Colonic mucosa (tissue), 4 donors: ENCODE measurements at regions not wholly inside any gene's neighbourhood (a gene's known extent, or its start where the extent isn't known, plus 50 kb on each side); places are given as distances from the start of the nearest gene placed in this dataset.

ENCODE experiments used
- DNase-seq: peaks from one replicate; pipeline ENCODE4 v3.0.0-alpha.2; 2020
- H3K27ac ChIP-seq: fragments of 200-600 bp; one replicate; pipeline ENCODE4 v1.8.0; 2021
- H3K27me3 ChIP-seq: fragments of 200-600 bp; one replicate; pipeline ENCODE4 v1.8.0; 2021
- H3K36me3 ChIP-seq: fragments of 200-600 bp; one replicate; pipeline ENCODE4 v1.8.0; 2021
- H3K4me1 ChIP-seq: fragments of 200-600 bp; one replicate; pipeline ENCODE4 v1.8.0; 2021; ENCODE audit warnings: mild to moderate bottlenecking
- H3K4me3 ChIP-seq: fragments of 200-600 bp; one replicate; pipeline ENCODE4 v1.8.0; 2021
- H3K9ac ChIP-seq, 2 donors: one replicate each; pipeline ENCODE4 v1.7.0; 2013; ENCODE audit warnings: control low read depth in 2 of 2, low read depth in 2 of 2, low read length in 2 of 2
- H3K9me3 ChIP-seq: fragments of 200-600 bp; one replicate; pipeline ENCODE4 v1.8.0; 2021
- intact Hi-C: fragments of 100-400 bp; cut with DNase I; formaldehyde crosslinking; loops from one replicate; pipeline ENCODE4 v1.14.1; 2022
- TF ChIP-seq, protein P1 (sequence below): fragments of 200-600 bp; IDR thresholded peaks from one replicate; pipeline ENCODE4 v1.8.0; 2022; ENCODE audit warnings: antibody characterized with exemption, mild to moderate bottlenecking
- donor health status: healthy.
- donor health status: DM: no; HTN: no; CAD: no.
- donor health status: DM: no; HTN: no; CAD: no.

DNA sequence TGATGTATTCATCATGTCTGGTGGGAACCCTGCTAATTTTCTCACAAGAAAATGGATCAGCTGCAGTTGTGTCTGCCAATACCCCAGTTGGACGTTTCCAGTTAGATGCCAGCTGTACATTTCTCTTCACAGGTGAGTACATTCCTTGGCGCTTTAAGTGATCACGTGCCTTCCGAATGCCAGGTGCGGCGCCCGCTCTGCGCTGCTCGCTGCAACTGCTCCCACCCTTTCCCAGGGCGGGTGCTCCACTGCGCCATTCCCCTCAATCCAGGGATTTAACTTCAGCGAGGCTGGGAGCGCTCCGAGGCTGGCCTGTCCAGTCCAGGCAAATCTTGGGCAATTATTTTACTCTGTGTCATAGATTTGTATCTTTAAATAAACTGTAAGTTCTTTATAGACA, 225.0 kb upstream of the RAB6C start:
- DNase-seq = no peak
- no peaks in the 10 kb centered on the region for H3K4me1 ChIP-seq
- H3K9ac ChIP-seq = no peak overlapping the region
- no peak overlapping the region for H3K27ac ChIP-seq
- no peaks in the 10 kb centered on the region for H3K9me3 ChIP-seq
- intact Hi-C loops = no loop called here
- no peaks in the 10 kb centered on the region for H3K36me3 ChIP-seq
- H3K27me3 ChIP-seq = no peaks in the 10 kb centered on the region
- no peak overlapping the region for H3K4me3 ChIP-seq
- TF ChIP-seq, protein P1, sequence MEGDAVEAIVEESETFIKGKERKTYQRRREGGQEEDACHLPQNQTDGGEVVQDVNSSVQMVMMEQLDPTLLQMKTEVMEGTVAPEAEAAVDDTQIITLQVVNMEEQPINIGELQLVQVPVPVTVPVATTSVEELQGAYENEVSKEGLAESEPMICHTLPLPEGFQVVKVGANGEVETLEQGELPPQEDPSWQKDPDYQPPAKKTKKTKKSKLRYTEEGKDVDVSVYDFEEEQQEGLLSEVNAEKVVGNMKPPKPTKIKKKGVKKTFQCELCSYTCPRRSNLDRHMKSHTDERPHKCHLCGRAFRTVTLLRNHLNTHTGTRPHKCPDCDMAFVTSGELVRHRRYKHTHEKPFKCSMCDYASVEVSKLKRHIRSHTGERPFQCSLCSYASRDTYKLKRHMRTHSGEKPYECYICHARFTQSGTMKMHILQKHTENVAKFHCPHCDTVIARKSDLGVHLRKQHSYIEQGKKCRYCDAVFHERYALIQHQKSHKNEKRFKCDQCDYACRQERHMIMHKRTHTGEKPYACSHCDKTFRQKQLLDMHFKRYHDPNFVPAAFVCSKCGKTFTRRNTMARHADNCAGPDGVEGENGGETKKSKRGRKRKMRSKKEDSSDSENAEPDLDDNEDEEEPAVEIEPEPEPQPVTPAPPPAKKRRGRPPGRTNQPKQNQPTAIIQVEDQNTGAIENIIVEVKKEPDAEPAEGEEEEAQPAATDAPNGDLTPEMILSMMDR = no peak

DNA sequence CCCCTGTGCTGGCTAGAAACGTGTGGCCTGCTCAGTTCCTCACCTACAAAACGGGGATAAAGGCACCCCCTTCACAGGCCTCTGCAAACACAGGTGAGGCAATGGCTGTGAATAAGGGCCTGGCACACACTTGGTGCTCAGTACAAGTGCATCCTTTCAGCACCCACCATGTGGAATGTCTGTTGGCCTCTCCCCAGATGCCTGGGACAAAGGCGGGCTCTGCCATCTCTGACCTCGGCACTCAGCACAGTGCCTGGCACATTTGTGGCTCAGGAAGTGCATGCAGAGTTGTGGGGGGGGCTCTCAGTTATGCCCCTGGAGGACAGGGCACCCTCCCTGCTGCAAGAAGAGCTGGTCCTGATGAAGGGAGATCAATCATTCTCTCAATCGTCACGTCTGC, 224.6 kb upstream of the RAB6C start:
- H3K9me3 ChIP-seq = no peaks in the 10 kb centered on the region
- H3K4me1 ChIP-seq = no peaks in the 10 kb centered on the region
- no peaks in the 10 kb centered on the region for H3K36me3 ChIP-seq
- H3K4me3 ChIP-seq = no peak overlapping the region
- H3K27ac ChIP-seq = no peak overlapping the region
- DNase-seq = no peak
- no peak overlapping the region for H3K9ac ChIP-seq
- intact Hi-C loops = no loop called here
- TF ChIP-seq, protein P1 = no peak
- H3K27me3 ChIP-seq = no peaks in the 10 kb centered on the region

DNA sequence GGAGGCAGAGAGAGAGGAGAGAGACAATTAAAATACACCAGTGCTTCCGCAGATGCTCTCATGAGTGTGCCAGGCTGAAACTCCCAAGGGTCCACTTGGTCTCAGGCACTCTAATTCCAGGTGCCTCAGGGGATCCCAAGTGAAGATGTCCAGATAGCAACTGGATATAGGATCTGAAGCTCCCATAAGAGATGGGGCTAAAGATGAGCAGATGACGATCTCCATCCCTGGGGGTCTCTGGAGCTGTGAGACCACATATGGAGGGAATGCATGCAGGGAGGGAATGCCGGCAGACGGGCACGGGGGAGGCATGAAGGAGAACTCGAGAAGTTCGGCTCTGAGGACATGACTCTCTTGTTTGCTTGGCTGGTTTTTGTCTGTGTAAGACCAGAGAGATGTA, 223.7 kb upstream of the RAB6C start:
- intact Hi-C loops = no loop called here
- TF ChIP-seq, protein P1 = no peak
- Histone ChIP-seq H3K27me3 (no peaks in the 10 kb centered on the region), H3K4me3 (no peak overlapping the region), H3K9me3 (no peaks in the 10 kb centered on the region), H3K4me1 (no peaks in the 10 kb centered on the region), H3K36me3 (no peaks in the 10 kb centered on the region), H3K9ac (no peak overlapping the region), H3K27ac (no peak overlapping the region)
- no peak for DNase-seq

- Histone ChIP-seq H3K9ac (no peak overlapping the region), H3K27me3 (no peaks in the 10 kb centered on the region), H3K9me3 (no peaks in the 10 kb centered on the region), H3K4me3 (no peak overlapping the region), H3K4me1 (no peaks in the 10 kb centered on the region), H3K36me3 (no peaks in the 10 kb centered on the region), H3K27ac (no peak overlapping the region)
- TF ChIP-seq, protein P1 = no peak
- intact Hi-C loops = no loop called here
- no peak for DNase-seq
Observed at GRCh38 chr2:129756276-129756675, 223.2 kb upstream of the RAB6C start.

GRCh38 chr2:129757366-129757914, 222.0 kb upstream of the RAB6C start:
- intact Hi-C loops = no loop called here
- Histone ChIP-seq H3K4me1 (no peaks in the 10 kb centered on the region), H3K27me3 (no peaks in the 10 kb centered on the region), H3K9ac (no peak overlapping the region), H3K36me3 (no peaks in the 10 kb centered on the region), H3K4me3 (no peak overlapping the region), H3K9me3 (no peaks in the 10 kb centered on the region), H3K27ac (no peak overlapping the region)
- DNase-seq = no peak
- TF ChIP-seq, protein P1 = no peak
